Right hindlimb (tissue), 1 donor: ENCODE measurements at regions not wholly inside any gene's neighbourhood (a gene's known extent, or its start where the extent isn't known, plus 50 kb on each side); places are given as distances from the start of the nearest gene placed in this dataset.
A peak's percentile ranks its signal among the peaks of the same experiment; 100 is the strongest.

Source experiments
- DNase-seq: peaks from one replicate; pipeline ENCODE4 v3.0.0-alpha.2; 2018

DNA sequence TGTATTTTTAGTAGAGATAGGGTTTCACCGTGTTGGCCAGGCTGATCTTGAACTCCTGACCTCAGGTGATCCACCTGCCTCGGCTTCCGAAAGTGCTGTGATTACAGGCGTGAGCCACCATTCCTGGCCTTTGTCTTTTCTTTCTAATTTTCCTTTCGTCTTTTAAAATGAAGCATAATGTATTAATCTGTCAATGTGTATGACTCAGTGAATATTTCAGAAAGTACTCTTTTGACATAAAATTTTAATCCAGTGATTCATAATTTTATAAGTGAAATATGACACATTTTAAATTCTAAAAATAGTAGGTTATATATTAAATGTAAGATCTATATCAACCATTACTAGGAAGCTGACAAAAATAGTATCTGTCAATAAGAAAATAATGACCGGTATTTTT lies 1059.0 kb upstream of the PRMT6 start:
- DNase-seq: no peak

GRCh38 chr1:106022312-106022902 lies 1034.1 kb upstream of the PRMT6 start:
- DNase-seq: no peak

GRCh38 chr1:106027871-106028270 lies 1028.6 kb upstream of the PRMT6 start:
- DNase-seq: no peak

- no peak for DNase-seq
These were observed 1018.9 kb upstream of the PRMT6 start for GRCh38 chr1:106037526-106037925.

- no peak for DNase-seq
These were observed 1018.2 kb upstream of the PRMT6 start for GRCh38 chr1:106038260-106038659.

GRCh38 chr1:106043971-106044370 lies 1012.5 kb upstream of the PRMT6 start:
- DNase-seq: no peak

DNA sequence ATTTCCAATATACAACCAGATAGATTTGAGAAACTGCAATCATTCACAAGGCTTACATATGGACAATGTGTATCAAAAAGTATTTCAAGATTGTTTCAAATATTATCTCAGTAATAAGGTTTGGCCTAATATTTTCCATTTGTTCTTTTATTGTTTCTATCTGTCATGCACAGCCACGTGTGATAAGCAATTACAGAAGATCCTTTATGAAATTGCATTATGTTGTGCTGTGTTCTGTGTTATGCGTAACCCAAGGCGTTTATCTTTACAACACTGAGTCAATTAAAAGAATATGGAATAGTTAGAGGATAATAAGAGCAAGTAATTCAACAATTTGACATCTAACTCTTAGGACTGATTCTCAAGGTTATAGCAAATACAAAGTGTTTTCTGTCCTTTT lies 1009.3 kb upstream of the PRMT6 start:
- no peak for DNase-seq

DNA sequence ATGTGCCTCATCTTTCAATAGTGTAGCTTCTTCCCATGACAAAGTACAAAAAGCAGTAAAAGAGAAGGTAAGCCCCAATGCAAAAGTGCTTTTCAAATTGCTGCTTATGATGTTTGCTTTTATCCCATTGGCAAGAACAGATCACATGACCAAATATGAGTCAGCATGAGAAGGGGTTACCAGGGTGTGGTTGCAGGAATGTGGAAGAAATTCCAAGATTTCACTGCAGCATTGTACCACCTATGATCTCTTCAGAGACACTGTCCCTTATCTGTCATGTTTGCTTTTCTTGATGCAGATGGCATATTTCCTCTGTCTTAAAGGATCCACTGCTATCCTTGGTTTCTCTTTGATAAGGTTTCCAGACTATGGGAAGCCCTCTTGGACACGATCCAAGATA lies 1006.9 kb upstream of the PRMT6 start:
- DNase-seq: no peak

DNA sequence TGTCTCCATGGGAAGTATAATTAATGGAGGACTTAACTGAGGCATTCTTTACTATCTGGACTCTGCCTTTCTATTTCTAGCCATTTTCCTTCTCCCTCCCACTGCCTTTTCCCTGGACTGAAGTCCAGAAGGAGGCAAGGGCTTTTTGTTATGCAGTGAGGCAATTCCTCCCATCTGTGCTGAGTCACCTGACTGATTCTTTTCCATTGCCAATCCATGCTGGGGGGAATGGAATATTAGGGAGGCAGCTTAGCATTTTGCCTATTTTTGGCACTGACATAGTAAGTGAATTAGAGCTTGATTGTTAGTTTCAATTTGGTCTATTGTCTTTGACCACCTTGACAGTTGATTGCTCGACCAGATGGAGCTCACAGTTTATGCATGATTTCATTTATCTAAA lies 1000.6 kb upstream of the PRMT6 start:
- no peak for DNase-seq

GRCh38 chr1:106061586-106062495 lies 994.6 kb upstream of the PRMT6 start:
- peak; percentile 18 for DNase-seq

- DNase-seq: no peak
These were observed 993.0 kb upstream of the PRMT6 start for GRCh38 chr1:106063510-106063909.

- DNase-seq: no peak
These were observed 983.4 kb upstream of the PRMT6 start for GRCh38 chr1:106072909-106073600.

DNA sequence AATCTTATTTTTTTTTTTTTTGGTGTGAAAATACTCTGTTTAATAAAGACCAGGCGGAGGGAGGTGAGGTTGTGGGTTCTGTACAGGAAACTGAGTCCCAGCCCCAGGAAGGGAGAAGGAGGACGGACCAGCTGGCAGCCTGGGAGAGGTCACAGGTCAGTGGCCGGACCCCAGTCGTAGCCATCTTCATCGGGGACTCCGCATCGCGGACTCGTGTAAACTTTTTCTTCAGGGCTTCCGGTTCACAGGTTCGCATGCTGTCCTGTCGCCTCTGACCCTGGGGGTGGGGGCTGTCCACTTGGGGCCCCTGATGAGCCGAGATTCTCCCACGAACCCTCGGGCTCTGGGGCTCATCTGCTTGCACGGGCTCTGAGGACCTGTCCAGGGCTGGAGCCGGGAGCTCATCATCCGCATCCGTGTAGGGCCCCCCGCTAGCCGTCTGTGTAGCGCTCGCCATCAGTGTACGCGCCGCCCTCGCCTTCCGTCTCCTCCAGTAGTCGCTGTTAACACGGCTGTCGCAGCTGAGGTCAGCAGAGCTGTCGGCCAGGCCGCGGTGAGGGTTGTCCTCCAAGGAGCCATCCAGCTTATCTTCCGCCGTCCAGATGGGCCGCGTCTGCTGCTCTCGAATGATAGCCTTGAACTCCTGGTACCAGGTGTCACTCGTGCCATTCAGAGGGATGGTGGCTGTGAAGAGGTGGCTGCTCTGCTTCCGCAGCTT lies 975.7 kb upstream of the PRMT6 start:
- peak; percentile 20 for DNase-seq

DNA sequence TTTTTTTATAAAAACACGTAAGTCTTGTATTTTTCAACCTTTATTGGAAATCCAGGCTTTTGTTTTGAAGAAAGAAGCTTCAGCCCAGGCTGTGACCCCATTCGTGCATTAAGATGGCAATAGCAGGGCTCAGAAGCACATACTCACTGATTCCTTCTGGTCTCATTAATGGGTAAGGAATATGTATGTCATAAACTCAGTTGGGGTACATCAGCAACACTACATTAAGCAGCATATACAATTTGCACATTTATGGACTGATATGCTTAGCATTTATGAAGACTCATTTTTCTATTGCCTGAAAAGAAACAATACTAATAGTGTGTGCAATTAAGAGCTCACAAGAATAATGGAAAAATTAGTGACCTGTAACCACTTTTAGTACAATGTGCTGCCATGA lies 945.4 kb upstream of the PRMT6 start:
- DNase-seq: no peak

DNA sequence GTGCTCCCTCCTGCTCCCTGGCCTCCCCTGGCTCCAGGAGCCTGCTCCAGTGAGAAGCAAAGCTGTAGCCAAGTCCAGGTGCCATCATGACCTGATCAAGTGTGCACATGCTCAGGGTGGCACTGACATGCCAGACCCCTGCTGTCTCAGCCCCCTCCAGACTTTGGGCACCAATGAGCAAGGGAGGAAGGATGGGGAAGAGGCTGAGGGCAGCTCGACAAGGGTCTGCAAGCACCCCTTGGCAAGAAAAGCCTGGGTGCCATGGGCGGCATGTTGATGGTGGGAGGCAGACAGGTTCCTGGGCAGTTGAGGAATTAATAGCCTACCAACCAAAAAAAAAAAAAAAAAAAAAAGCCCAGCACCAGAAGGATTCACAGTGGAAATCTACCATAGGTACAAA lies 942.6 kb upstream of the PRMT6 start:
- no peak for DNase-seq

- no peak for DNase-seq
These were observed 935.7 kb upstream of the PRMT6 start for GRCh38 chr1:106120789-106121188.

DNA sequence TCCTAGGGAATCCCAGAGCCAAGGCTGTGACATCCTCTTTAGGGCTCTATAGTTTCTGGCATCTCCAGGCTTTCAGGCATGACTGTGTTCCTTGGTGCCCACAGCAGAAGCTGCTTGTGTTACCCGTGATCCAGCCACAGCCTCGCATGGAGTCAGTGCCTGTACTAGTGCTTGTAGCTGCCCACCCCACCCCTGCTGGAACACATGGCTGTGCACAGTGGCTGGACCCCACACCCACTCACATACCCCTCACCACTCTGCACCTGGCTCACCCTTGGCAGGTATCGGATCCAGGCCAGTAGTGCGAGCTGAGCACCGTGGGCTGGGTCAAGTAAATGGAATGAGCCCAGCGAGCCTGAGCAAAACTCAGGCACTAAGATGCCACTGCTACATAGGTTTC lies 934.7 kb upstream of the PRMT6 start:
- no peak for DNase-seq

GRCh38 chr1:106134561-106134960 lies 921.9 kb upstream of the PRMT6 start:
- DNase-seq: no peak

DNA sequence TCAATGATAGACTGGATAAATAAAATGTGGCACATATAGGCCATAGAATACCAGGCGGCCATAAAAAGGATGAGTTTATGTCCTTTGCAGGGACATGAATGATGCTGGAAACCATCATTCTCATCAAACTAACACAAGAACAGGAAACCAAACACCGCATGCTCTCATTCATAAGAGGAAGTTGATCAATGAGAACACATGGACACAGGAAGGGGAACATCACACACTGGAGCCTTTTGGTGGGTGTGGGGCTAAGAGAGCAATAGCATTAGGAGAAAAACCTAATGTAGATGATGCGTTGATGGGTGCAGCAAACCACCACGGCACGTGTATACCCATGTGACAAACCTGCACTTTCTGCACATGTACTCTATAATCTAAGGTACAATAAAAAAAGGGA lies 883.4 kb upstream of the PRMT6 start:
- DNase-seq: no peak

- no peak for DNase-seq
These were observed 877.7 kb upstream of the PRMT6 start for GRCh38 chr1:106178791-106179190.

GRCh38 chr1:106181866-106182265 lies 874.6 kb upstream of the PRMT6 start:
- DNase-seq: no peak

DNA sequence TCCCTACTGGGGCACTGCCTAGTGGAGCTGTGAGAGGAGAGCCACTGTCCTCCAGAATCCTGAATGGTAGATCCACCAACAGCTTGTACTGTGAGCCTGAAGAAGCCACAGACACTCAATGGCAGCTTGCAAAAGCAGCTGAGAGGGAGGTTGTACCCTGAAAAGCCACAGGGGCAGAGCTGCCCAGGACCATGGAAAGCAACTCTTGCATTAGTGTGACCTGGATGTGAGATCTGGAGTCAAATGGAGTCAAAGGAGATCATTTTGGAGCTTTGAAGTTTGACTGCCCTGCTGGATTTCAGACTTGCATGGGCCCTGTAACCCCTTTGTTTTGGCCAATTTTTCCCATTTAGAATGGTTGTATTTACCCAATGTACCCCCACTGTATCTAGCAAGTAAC lies 871.4 kb upstream of the PRMT6 start:
- no peak for DNase-seq

DNA sequence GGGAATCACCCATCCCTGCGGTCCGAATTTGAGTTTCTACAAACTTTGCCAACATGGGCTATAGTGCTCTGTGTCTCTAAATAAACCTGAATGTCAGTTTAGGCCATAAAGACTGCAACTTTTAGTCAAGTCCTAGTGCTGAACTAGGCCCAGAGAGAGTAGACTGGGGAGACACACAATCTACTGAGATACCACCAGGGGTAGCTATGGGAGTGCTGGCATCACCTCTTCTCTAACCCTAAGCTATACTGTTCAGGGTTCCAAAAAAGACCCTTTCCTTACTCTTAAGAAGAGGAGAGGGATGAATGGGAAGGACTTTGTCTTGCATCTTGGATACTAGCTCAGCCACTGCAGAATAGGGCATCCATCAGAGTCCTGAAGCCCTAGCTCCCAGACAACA lies 866.7 kb upstream of the PRMT6 start:
- no peak for DNase-seq
